ENCODE measurements at regions not wholly inside any gene's neighbourhood (a gene's known extent, or its start where the extent isn't known, plus 50 kb on each side); places are given as distances from the start of the nearest gene placed in this dataset.
"Not testable (repeated sequence)": the region's sequence is repeated elsewhere in the genome, so short reads cannot be mapped to it uniquely, and the experiment has no call there.

- H3K4me3 ChIP-seq (ENCODE audit: low read depth, low read length) = no peak overlapping the region
- no peak for TF ChIP-seq CTCF (IDR thresholded peaks at IDR 0.05; ENCODE audit: control insufficient read depth, extremely low read depth, insufficient read depth)
- no peak for DNase-seq (ENCODE audit: low read depth)
Observed at GRCh38 chr4:104334410-104334809, 160.3 kb downstream of the CXXC4 start.

GRCh38 chr4:104330125-104330905 lies 164.4 kb downstream of the CXXC4 start:
- DNase-seq (ENCODE audit: low read depth) = no peak
- TF ChIP-seq CTCF (IDR thresholded peaks at IDR 0.05; ENCODE audit: control insufficient read depth, extremely low read depth, insufficient read depth) = no peak
- no peak overlapping the region for H3K4me3 ChIP-seq (ENCODE audit: low read depth, low read length)

GRCh38 chr4:104326991-104327694 lies 167.6 kb downstream of the CXXC4 start:
- DNase-seq (ENCODE audit: low read depth); H3K4me3 ChIP-seq (ENCODE audit: low read depth, low read length): not testable (repeated sequence)

GRCh38 chr4:104302731-104303130 lies 192.0 kb downstream of the CXXC4 start:
- no peak overlapping the region for H3K4me3 ChIP-seq (ENCODE audit: low read depth, low read length)
- no peak for DNase-seq (ENCODE audit: low read depth)
- TF ChIP-seq CTCF (IDR thresholded peaks at IDR 0.05; ENCODE audit: control insufficient read depth, extremely low read depth, insufficient read depth) = no peak

GRCh38 chr4:104294811-104295210 lies 199.9 kb downstream of the CXXC4 start:
- no peak overlapping the region for H3K4me3 ChIP-seq (ENCODE audit: low read depth, low read length)
- no peak for TF ChIP-seq CTCF (IDR thresholded peaks at IDR 0.05; ENCODE audit: control insufficient read depth, extremely low read depth, insufficient read depth)

GRCh38 chr4:104286867-104287266 lies 207.8 kb downstream of the CXXC4 start:
- DNase-seq (ENCODE audit: low read depth) = no peak
- H3K4me3 ChIP-seq (ENCODE audit: low read depth, low read length) = no peak overlapping the region
- no peak for TF ChIP-seq CTCF (IDR thresholded peaks at IDR 0.05; ENCODE audit: control insufficient read depth, extremely low read depth, insufficient read depth)

More at GRCh38 chr4:104294811-104295210, 199.9 kb downstream of the CXXC4 start:
- DNase-seq (ENCODE audit: low read depth) = no peak

GRCh38 chr4:104283303-104283702 lies 211.4 kb downstream of the CXXC4 start:
- H3K4me3 ChIP-seq (ENCODE audit: low read depth, low read length) = no peak overlapping the region
- DNase-seq (ENCODE audit: low read depth) = no peak
- no peak for TF ChIP-seq CTCF (IDR thresholded peaks at IDR 0.05; ENCODE audit: control insufficient read depth, extremely low read depth, insufficient read depth)
